ENCODE measurements at regions not wholly inside any gene's neighbourhood (a gene's known extent, or its start where the extent isn't known, plus 50 kb on each side); places are given as distances from the start of the nearest gene placed in this dataset.

DNA sequence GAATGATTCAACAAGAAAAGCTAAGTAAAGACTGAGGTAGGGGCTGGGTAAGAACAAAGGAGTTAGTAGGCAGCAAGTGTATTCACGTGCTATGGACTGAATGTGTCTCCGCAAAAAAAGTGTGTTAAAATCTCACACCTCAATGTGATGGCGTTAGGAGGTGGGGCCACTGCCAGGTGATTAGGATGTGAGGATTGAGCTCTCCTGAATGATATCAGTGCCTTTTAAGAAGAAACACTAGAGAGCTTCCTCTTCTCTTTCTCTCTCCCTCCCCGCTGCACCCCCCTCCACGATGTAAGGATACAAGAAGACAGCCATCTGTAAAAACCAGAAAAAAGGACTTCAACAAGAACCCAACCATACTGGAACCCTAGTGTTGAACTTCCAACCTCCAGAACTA, 396.1 kb upstream of the PLXNA2 start:
- Mint-ChIP-seq H3K4me1 (ENCODE audit: low read depth) (no peaks in the 10 kb centered on the region), H3K9me3 (ENCODE audit: low read depth) (no peaks in the 10 kb centered on the region), H3K27ac (ENCODE audit: unreplicated experiment) (no peak overlapping the region), H3K4me3 (ENCODE audit: unreplicated experiment) (no peak overlapping the region), H3K27me3 (ENCODE audit: low read depth) (peaks cover 41% of the 10 kb centered on the region), H3K36me3 (ENCODE audit: low read depth) (no peaks in the 10 kb centered on the region)
- no peak for DNase-seq (ENCODE audit: low spot score)
- TF ChIP-seq, protein P1, sequence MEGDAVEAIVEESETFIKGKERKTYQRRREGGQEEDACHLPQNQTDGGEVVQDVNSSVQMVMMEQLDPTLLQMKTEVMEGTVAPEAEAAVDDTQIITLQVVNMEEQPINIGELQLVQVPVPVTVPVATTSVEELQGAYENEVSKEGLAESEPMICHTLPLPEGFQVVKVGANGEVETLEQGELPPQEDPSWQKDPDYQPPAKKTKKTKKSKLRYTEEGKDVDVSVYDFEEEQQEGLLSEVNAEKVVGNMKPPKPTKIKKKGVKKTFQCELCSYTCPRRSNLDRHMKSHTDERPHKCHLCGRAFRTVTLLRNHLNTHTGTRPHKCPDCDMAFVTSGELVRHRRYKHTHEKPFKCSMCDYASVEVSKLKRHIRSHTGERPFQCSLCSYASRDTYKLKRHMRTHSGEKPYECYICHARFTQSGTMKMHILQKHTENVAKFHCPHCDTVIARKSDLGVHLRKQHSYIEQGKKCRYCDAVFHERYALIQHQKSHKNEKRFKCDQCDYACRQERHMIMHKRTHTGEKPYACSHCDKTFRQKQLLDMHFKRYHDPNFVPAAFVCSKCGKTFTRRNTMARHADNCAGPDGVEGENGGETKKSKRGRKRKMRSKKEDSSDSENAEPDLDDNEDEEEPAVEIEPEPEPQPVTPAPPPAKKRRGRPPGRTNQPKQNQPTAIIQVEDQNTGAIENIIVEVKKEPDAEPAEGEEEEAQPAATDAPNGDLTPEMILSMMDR (IDR thresholded peaks at IDR 0.05) = no peak

DNA sequence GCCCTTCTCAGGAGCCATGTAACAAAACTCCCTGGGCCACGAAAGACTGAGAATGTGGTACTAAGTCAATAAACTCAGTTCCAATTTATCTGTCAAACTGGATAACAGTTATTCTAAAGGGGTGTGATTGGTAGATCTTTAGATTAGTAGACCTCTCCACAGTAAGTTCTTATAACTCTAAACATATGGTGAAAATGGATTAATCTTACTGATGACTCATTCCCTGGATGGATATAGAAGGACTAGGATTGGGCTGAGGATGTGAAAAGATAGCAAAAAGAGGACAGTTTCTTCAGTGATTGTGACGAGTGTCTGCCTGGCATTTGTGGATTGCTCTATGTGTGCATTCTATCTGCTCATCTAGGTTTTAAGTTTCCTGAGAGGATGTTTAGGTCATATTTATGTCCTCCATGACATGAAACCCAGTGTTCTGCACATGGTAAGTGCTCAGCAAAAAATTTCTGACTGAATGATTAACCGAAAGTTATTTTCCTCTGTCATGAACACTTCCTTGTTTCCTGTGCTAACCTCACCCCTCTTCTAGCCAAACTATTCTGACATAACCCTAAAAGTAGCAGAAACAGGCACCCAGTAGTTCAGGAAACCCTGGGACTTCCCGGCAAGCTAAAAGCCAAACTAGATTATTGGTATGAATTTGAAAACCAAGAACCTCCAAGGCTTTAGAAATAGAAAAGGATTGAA, 397.5 kb upstream of the PLXNA2 start:
- H3K36me3 Mint-ChIP-seq (ENCODE audit: low read depth) = no peaks in the 10 kb centered on the region
- H3K9me3 Mint-ChIP-seq (ENCODE audit: low read depth) = no peaks in the 10 kb centered on the region
- H3K27ac Mint-ChIP-seq (ENCODE audit: unreplicated experiment) = no peak overlapping the region
- no peaks in the 10 kb centered on the region for H3K4me1 Mint-ChIP-seq (ENCODE audit: low read depth)
- H3K4me3 Mint-ChIP-seq (ENCODE audit: unreplicated experiment) = no peak overlapping the region
- no peak for DNase-seq (ENCODE audit: low spot score)
- H3K27me3 Mint-ChIP-seq (ENCODE audit: low read depth) = peaks cover 45% of the 10 kb centered on the region
- TF ChIP-seq, protein P1 (IDR thresholded peaks at IDR 0.05) = no peak

DNA sequence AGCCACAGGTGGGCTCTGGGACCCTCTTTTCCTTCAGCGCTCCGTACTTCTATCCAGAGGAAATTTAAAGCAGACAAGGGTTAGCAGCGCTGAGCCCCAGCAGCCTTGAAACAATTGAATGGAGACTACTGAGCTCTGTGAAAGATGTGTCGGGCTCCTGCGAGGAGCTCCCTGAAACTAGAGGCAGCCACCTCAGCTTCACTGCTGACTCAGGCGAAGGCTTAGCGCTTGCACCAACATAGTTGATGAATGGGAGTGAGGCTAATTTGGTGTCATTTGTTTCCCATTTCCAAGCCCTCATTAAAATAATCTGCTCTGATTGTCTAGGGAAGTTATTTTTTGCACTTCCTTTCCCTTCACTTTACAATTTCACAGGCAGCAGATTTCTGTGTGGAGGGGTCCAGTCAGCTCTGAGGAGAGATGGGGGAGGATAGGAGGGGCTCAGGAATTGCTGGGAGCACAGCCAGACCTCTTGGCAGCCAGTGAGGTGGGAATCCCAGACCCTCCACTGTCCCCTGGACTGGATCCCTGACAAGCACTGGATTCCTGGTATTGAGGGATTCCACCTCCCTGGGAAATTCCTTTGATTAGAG, 398.9 kb upstream of the PLXNA2 start:
- no peak overlapping the region for H3K27ac Mint-ChIP-seq (ENCODE audit: unreplicated experiment)
- TF ChIP-seq, protein P1 (IDR thresholded peaks at IDR 0.05) = no peak
- H3K4me3 Mint-ChIP-seq (ENCODE audit: unreplicated experiment) = no peak overlapping the region
- peaks cover 41% of the 10 kb centered on the region for H3K27me3 Mint-ChIP-seq (ENCODE audit: low read depth)
- H3K4me1 Mint-ChIP-seq (ENCODE audit: low read depth) = no peaks in the 10 kb centered on the region
- no peak for DNase-seq (ENCODE audit: low spot score)
- H3K9me3 Mint-ChIP-seq (ENCODE audit: low read depth) = no peaks in the 10 kb centered on the region
- H3K36me3 Mint-ChIP-seq (ENCODE audit: low read depth) = no peaks in the 10 kb centered on the region

DNA sequence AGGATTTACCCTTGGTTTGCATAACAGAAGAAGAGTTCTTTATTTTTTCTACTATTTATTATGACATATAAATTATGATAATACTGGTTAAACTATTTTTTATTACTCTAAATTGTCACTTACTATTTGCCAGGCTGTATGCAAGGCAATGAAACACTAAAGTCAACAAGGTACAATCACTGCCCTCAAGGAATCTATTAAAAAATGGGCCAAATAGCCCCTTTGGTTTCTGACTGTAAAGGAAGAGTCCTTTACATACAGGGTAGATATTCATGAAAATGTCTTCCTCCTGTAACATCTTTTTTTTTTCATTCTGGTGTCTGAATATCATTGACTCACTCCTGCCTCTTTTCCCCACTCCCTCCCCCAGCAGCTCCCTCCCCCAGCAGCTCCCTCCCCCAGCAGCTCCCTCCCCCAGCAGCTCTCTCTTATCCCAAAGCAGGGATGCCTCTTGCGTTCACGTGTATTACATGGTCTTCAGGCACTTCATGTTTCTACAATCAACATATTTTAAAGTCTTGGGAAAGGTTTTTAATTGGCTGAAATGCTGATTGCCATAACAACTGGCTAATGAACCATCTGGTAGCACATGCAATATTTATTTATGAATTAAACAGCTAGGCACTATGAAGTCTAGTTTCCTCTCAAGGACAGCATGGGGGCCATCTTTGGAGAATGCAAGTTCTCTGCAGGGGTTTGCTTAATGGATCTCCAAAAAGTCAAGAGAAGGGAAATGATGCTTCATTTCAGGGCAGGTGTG, 400.4 kb upstream of the PLXNA2 start:
- no peak overlapping the region for H3K27ac Mint-ChIP-seq (ENCODE audit: unreplicated experiment)
- no peaks in the 10 kb centered on the region for H3K36me3 Mint-ChIP-seq (ENCODE audit: low read depth)
- H3K4me3 Mint-ChIP-seq (ENCODE audit: unreplicated experiment) = no peak overlapping the region
- TF ChIP-seq, protein P1 (IDR thresholded peaks at IDR 0.05) = no peak
- no peaks in the 10 kb centered on the region for H3K9me3 Mint-ChIP-seq (ENCODE audit: low read depth)
- H3K4me1 Mint-ChIP-seq (ENCODE audit: low read depth) = no peaks in the 10 kb centered on the region
- DNase-seq (ENCODE audit: low spot score) = no peak
- peaks cover 38% of the 10 kb centered on the region for H3K27me3 Mint-ChIP-seq (ENCODE audit: low read depth)

DNA sequence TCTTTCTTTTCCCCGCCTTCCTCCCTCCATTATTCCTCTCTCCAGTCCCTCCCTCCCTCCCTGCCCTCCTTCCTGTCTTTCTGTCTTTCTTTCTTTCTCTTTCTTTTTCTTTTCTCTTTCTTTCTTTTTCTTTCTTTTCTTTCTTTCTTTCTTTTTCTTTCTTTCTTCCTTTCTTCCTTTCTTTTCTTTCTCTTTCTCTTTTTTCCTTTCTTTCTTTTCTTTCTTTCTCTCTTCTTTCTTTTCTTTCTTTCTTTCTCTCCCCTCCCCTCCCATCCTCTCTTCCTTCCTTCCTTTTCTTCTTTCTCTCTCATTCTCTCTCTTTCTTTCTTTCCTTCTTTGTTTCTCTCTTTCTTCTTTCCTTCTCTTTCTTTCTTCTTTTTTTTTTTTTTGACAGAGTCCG, 402.2 kb upstream of the PLXNA2 start:
- peaks cover 29% of the 10 kb centered on the region for H3K27me3 Mint-ChIP-seq (ENCODE audit: low read depth)
- TF ChIP-seq, protein P1 (IDR thresholded peaks at IDR 0.05) = no peak
- H3K9me3 Mint-ChIP-seq (ENCODE audit: low read depth) = no peaks in the 10 kb centered on the region
- no peak overlapping the region for H3K27ac Mint-ChIP-seq (ENCODE audit: unreplicated experiment)
- no peaks in the 10 kb centered on the region for H3K36me3 Mint-ChIP-seq (ENCODE audit: low read depth)
- no peaks in the 10 kb centered on the region for H3K4me1 Mint-ChIP-seq (ENCODE audit: low read depth)
- no peak for DNase-seq (ENCODE audit: low spot score)
- H3K4me3 Mint-ChIP-seq (ENCODE audit: unreplicated experiment) = no peak overlapping the region
